NCI-H1417 treated with DMSO at 0.1 percent for 48 hours (cell line): ENCODE measurements at regions not wholly inside any gene's neighbourhood (a gene's known extent, or its start where the extent isn't known, plus 50 kb on each side); places are given as distances from the start of the nearest gene placed in this dataset.
"Not testable (repeated sequence)": the region's sequence is repeated elsewhere in the genome, so short reads cannot be mapped to it uniquely, and the experiment has no call there.

Experiments
- DNase-seq: peaks from one replicate; lab custom pipeline; 2025; lab: John Stamatoyannopoulos, UW

GRCh38 chr3:28033059-28033784 is 208.2 kb upstream of the CMC1 start:
- DNase-seq: no peak

- DNase-seq: no peak
Observed at GRCh38 chr3:28036599-28037575, 204.5 kb upstream of the CMC1 start.

GRCh38 chr3:28039234-28039633 is 202.2 kb upstream of the CMC1 start:
- DNase-seq: no peak

DNA sequence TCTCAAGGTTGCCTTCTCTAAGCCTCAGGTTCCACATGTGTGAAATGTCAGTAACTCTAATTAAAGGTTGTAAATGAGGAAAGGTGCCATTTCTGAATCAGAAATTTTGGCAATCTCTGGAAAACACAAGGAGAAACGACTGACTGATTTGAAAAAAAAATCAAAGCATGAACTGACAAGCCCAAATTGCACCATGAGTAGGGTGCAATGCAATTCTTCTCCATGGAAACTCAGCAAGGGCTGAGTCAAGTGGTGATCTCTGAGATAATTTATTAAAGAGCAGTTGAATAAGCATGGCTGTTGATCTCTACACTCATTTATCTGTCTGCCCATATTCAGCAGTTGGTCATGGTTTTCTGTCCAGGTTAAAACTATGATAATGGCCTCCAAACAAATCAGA is 201.6 kb upstream of the CMC1 start:
- DNase-seq: no peak

GRCh38 chr3:28042095-28042635 is 199.3 kb upstream of the CMC1 start:
- DNase-seq: no peak

- DNase-seq: no peak
Observed at GRCh38 chr3:28042707-28043106, 198.7 kb upstream of the CMC1 start.

DNA sequence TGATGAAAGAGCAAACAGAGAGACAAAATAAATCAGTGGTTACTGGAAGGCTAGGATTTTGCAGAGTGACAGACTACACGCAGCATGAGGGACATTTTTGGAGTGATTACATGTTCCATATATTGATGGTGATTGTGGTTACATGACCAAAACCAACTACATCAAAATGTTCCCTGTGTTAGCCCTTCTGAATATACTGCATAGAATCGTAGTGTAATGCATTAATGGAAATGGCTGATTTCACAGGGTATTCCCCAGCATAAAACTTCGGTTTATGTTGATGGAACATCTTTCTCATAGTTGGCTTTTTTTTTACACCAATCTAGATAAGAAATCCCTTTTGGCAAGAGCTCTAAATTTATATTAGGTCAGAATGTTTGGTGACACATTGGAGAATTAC is 191.3 kb upstream of the CMC1 start:
- DNase-seq: no peak

DNA sequence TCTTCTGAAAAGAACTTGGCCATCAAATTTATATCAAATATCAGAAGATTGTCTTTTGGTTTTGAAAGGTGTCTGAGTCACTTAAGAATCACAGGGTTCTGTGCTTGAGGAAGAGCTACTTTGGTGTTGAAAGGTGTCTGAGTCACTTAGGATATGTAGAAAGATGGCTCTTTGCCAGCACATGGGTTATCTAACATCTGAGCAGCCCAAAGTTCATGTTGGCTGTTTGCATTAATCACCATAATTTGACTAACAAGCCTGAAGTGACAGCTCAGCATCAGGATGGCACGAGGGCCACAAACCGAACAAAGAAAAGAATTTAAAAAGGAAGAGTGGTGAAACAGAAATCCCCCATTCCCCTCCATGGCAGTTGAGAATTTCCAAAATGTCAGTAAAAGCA is 190.5 kb upstream of the CMC1 start:
- no peak for DNase-seq

DNA sequence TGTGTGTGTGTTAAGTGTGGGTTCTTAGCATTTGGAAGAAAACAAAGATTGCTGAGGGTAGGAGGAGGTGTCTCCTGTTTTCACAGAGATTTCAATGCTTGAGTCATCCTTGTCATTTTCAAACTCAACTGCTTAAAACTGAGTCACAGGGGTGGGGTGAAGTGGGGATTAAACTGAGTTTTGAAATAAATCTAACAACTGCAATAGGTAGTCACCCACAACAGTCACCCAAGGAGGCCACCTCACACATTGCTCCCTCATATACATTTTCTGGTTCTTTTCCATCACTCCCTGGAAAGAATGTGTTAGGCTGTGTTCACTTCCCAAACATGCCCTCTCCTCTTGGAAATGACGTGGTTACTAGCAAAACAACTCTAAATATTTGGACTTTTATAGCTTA is 187.7 kb upstream of the CMC1 start:
- no peak for DNase-seq

GRCh38 chr3:28056806-28057205 is 184.6 kb upstream of the CMC1 start:
- no peak for DNase-seq

GRCh38 chr3:28057539-28057938 is 183.9 kb upstream of the CMC1 start:
- no peak for DNase-seq

DNA sequence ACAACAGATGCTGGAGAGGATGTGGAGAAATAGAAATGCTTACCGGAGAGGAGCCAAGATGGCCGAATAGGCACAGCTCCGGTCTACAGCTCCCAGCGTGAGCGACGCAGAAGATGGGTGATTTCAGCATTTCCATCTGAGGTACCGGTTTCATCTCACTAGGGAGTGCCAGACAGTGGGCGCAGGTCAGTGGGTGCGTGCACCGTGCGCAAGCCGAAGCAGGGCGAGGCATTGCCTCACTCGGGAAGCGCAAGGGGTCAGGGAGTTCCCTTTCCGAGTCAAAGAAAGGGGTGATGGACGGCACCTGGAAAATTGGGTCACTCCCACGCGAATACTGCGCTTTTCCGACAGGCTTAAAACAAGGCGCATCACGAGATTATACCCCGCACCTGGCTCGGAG is 182.2 kb upstream of the CMC1 start:
- not testable (repeated sequence) for DNase-seq

DNA sequence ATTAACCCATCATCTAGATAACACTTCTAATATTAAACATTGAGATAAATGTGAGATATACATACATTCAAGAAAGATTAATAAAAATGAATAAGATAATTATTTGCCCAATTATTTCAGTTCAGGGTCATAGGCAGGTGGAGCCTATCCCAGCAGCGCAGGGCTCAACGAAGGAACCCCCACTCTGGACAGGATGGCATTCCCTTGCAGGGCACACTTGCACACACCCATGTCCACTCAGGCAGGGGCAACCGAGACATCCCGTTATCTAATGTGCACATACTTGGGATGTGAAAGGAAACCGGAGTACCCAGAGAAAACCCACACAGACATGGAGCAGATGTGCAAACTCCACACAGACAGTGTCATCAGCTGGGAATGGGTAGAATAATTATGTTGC is 175.4 kb upstream of the CMC1 start:
- no peak for DNase-seq

DNA sequence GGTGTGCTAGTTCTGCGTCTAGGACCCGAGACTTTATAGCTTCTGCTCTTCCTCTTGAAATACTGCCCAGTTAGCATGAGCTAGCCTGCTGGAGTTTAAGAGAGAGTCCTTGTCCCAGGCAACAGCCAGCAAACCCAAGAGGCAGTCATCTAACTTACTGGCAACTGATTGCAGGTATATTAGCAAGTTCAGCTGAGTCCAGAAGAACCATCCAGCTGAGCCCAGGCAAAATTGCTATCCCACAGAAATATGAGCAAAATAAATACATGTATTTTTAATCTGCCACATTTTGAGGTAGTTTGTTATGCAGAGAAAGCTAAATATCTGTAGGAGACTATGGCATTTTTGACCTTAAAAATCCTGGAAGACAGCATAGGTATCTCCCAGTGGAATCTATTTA is 174.4 kb upstream of the CMC1 start:
- DNase-seq: no peak

DNA sequence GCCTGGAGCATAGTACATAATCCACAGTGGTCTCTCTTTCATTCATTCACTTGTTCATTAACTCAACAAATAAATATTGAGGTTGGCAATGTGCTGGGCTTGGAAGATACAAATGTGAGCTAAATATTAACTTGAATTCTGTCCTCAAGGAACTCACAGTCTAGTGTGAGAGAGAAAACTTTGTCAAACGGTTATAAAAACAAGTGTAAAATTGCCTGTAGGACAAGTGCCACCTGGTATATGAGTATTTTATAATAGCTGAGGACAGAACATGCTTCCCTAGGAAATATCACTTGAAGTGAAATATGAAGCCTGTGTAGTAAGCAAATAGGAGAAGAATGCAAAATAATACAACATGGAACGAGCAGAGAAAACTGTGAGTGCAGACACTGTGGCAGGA is 173.1 kb upstream of the CMC1 start:
- DNase-seq: no peak

GRCh38 chr3:28069438-28069837 is 172.0 kb upstream of the CMC1 start:
- DNase-seq: no peak

- no peak for DNase-seq
Observed at GRCh38 chr3:28076246-28076645, 165.2 kb upstream of the CMC1 start.

DNA sequence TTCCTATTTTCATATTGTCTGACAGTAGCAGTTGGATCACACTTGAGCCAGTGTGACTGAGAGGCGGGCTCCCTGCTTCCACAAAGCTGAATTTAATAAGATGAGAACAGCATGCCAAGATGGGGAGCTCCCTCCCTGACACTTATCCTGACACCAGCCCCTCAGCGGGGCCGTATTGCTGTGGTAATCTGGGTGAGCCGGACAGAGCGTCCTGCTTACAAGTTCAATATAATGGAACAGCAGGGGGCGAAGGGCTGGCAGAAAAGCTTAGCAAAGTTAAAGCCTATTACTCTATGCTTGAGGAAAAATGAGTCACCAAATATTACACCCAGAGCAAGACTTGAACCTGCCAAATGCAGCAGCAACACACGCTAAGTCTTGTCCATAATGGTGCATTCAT is 163.8 kb upstream of the CMC1 start:
- no peak for DNase-seq

DNA sequence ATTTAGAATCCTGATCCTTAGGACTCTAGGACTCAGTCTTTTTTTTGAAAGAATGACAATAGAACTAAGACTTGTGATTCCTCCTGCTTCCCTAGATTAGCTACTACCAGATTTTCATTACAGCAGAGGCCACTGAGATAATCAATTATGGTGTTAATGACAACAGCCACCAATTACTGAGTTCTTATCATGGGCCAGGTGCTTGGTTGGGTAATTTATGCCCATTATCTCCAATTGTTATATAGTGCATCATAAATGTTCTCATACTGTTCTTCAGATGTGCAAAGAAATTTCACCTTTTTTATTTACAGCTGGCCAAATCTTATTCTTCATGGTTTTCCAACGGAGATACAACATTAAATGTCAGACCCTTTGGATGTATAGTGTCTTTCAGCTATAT is 162.9 kb upstream of the CMC1 start:
- DNase-seq: no peak

- DNase-seq: no peak
Observed at GRCh38 chr3:28080716-28081115, 160.7 kb upstream of the CMC1 start.

- no peak for DNase-seq
Observed at GRCh38 chr3:28081533-28081947, 159.9 kb upstream of the CMC1 start.

DNA sequence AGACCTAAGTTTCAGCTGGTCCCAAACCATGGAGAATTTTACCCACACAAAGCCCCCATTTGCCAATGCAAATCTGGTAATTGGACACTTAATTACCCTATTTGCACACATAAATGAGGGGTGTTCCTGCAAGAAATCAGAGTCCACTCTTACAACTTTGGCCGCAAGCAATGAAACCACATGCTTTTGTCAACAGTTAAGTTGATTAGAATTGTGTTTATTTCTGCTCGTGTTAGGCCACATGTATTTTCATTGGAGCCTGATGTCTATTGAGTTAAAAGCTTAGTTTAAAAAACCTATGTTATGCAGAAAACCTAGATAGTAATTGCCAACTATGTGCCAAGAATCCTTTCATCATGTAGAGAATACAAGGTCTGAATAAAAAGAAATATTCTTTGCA is 153.8 kb upstream of the CMC1 start:
- no peak for DNase-seq
